T-helper 1 cell treated with Interleukin-12 subunit alpha and Interleukin-12 subunit beta and Interleukin-4 antibody, amounts not matched to agents 30 ng/mL and 1 ng/mL, for 36 hours (primary cell): ENCODE measurements at regions not wholly inside any gene's neighbourhood (a gene's known extent, or its start where the extent isn't known, plus 50 kb on each side); places are given as distances from the start of the nearest gene placed in this dataset.

Source experiments
- intact Hi-C: fragments of 100-400 bp; cut with micrococcal nuclease; formaldehyde crosslinking; loops from one replicate; pipeline ENCODE4 v1.15.1; 2024

GRCh38 chr3:148077318-148077923 is 620.3 kb upstream of the AGTR1 start:
- intact Hi-C loops = loop anchor here (10.0 kb wide), 1 partner anchor 1433 kb away; no protein-coding TSS in a partner anchor

- intact Hi-C loops = loop anchor here (10.0 kb wide), 1 partner anchor 1433 kb away; no protein-coding TSS in a partner anchor
Measured at GRCh38 chr3:148077965-148078364, 619.7 kb upstream of the AGTR1 start.

GRCh38 chr3:148078658-148079057 is 619.0 kb upstream of the AGTR1 start:
- intact Hi-C loops = loop anchor here (10.0 kb wide), 1 partner anchor 1434 kb away; no protein-coding TSS in a partner anchor

GRCh38 chr3:148079370-148079769 is 618.3 kb upstream of the AGTR1 start:
- intact Hi-C loops = loop anchor here (10.0 kb wide), 1 partner anchor 1435 kb away; no protein-coding TSS in a partner anchor

GRCh38 chr3:148081926-148082325 is 615.8 kb upstream of the AGTR1 start:
- intact Hi-C loops = no loop called here

GRCh38 chr3:148082506-148083280 is 615.0 kb upstream of the AGTR1 start:
- intact Hi-C loops = no loop called here

GRCh38 chr3:148083526-148084182 is 614.0 kb upstream of the AGTR1 start:
- intact Hi-C loops = no loop called here

- intact Hi-C loops = no loop called here
Measured at GRCh38 chr3:148084931-148085330, 612.8 kb upstream of the AGTR1 start.

- intact Hi-C loops = no loop called here
Measured at GRCh38 chr3:148087601-148088371, 609.9 kb upstream of the AGTR1 start.

GRCh38 chr3:148089171-148089570 is 608.5 kb upstream of the AGTR1 start:
- intact Hi-C loops = no loop called here

GRCh38 chr3:148090156-148090555 is 607.5 kb upstream of the AGTR1 start:
- intact Hi-C loops = no loop called here

- intact Hi-C loops = no loop called here
Measured at GRCh38 chr3:148092624-148093347, 604.9 kb upstream of the AGTR1 start.

GRCh38 chr3:148093753-148094152 is 604.0 kb upstream of the AGTR1 start:
- intact Hi-C loops = no loop called here

GRCh38 chr3:148095962-148096361 is 601.7 kb upstream of the AGTR1 start:
- intact Hi-C loops = no loop called here

GRCh38 chr3:148100476-148100875 is 597.2 kb upstream of the AGTR1 start:
- intact Hi-C loops = no loop called here

GRCh38 chr3:148101061-148101460 is 596.6 kb upstream of the AGTR1 start:
- intact Hi-C loops = no loop called here

GRCh38 chr3:148102156-148102555 is 595.5 kb upstream of the AGTR1 start:
- intact Hi-C loops = no loop called here

GRCh38 chr3:148106062-148106461 is 591.6 kb upstream of the AGTR1 start:
- intact Hi-C loops = no loop called here

- intact Hi-C loops = no loop called here
Measured at GRCh38 chr3:148126956-148127355, 570.7 kb upstream of the AGTR1 start.

GRCh38 chr3:148128136-148128535 is 569.6 kb upstream of the AGTR1 start:
- intact Hi-C loops = no loop called here
